Adrenal gland (tissue), 9 donors: ENCODE measurements at regions not wholly inside any gene's neighbourhood (a gene's known extent, or its start where the extent isn't known, plus 50 kb on each side); places are given as distances from the start of the nearest gene placed in this dataset.

Source experiments
- DNase-seq, 7 donors: peaks; one replicate each; pipeline ENCODE4 v3.0.0-alpha.2; 2019 to 2020
- H3K27ac ChIP-seq, 5 donors: fragments of 200-600 bp; sonication (generic) in 4 of 5; 1 replicate in 3 of 5; 2 replicates in 2 of 5; pipeline versions ENCODE4 v1.5.1 to v1.8.0; 2016 to 2020; ENCODE audit warnings: mild to moderate bottlenecking in 1 of 5
- H3K27me3 ChIP-seq: fragments of 200-600 bp; 2 replicates; pipeline ENCODE4 v1.8.0; 2021
- H3K36me3 ChIP-seq, 2 donors: fragments of 200-600 bp; replicated peaks in 1 of 2; 1 replicate in 1 of 2; 2 replicates in 1 of 2; pipeline versions ENCODE4 v1.5.1 to v1.8.0; 2018 to 2022
- H3K4me1 ChIP-seq, 2 donors: fragments of 200-600 bp; replicated peaks in 1 of 2; 1 replicate in 1 of 2; 2 replicates in 1 of 2; pipeline versions ENCODE4 v1.5.1 to v1.8.0; 2018 to 2021
- H3K4me3 ChIP-seq, 4 donors: fragments of 200-600 bp; sonication (generic) in 3 of 4; one replicate each; pipeline ENCODE4 v1.5.1; 2016 to 2018
- H3K9me3 ChIP-seq, 3 donors: fragments of 200-600 bp; sonication (generic) in 1 of 3; replicated peaks in 1 of 3; 1 replicate in 2 of 3; 2 replicates in 1 of 3; pipeline versions ENCODE4 v1.5.1 to v1.8.0; 2016 to 2021
- POLR2A ChIP-seq, 2 donors: fragments of 450-650 bp; IDR thresholded peaks; one replicate each; pipeline ENCODE4 v1.6.1; 2017; ENCODE audit warnings: antibody characterized with exemption in 2 of 2, mild to moderate bottlenecking in 2 of 2, moderate library complexity in 1 of 2
- WGBS, 4 donors: extraction: QIAGEN DNeasy Blood & Tissue Kit in 2 of 4; methylation state at CpG; one replicate each; pipeline versions ENCODE4 v1.1.5 to v1.1.7; 2013 to 2017; 5-methylcytosine and 5-hydroxymethylcytosine counted together
- intact Hi-C, 2 donors: fragments of 100-400 bp; cut with DNase I; formaldehyde crosslinking; loops; one replicate each; pipeline versions ENCODE4 v1.14.1 to v1.15.0; 2022 to 2023
- TF ChIP-seq, protein P1 (sequence below), 6 experiments: fragments of 450-650 bp in 4 of 6; fragments of 200-600 bp in 2 of 6; sonication (generic) in 1 of 6; IDR thresholded peaks; 1 replicate in 5 of 6; 2 replicates in 1 of 6; pipeline versions ENCODE4 v1.5.1 to v1.8.0; 2016 to 2021; ENCODE audit warnings: antibody characterized with exemption in 6 of 6, mild to moderate bottlenecking in 2 of 6, moderate library complexity in 1 of 6
- donor health status: healthy with polysubstance abuse.
- donor health status: Bipolar disorder and iron deficiency.
- donor health status: DM: yes; HTN: yes; CAD: no.
- donor health status: DM: no; HTN: no; CAD: no.
- donor health status: DM: no; HTN: no; CAD: no.

DNA sequence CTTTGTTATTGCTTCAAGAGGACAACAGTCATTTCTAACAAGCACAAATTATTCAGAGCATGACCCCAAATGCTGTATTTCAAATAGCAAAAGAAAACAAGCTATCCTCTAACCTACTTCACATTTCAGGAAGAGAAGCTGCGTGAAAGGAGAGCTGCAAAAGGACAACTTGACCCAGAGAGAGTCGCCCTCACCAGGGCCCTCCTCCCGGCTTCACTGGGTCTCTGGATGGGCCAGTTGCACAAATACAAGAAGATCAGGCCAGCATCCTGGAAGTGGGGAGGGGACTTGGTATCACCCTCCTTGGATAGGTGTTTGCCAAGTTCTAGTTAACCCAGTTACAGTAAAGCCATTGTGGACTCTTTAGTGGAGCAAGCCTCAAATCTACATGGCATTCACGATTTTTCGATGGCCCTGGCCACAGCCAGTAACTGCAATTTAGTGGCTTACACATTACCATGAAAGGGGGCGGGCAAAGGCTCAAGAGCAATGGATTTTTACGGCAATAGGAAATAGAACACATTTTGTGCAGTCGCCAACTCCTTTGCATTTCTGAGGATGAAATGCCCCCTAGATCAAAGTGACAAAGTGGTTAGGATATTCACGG, 166.9 kb upstream of the DIO2 start:
- Histone ChIP-seq H3K36me3 (no peaks in the 10 kb centered on the region), H3K4me3 (no peak overlapping the region), H3K27ac (no peak overlapping the region), H3K4me1 (peaks cover 0 to 2% of the 10 kb centered on the region in 2 donors), H3K9me3 (no peaks in the 10 kb centered on the region), H3K27me3 (no peaks in the 10 kb centered on the region)
- 82 to 88% (median 86%) methylated on average over 9 of the region's 9 CpGs for WGBS, 4 donors
- no peak for DNase-seq
- no peak for TF ChIP-seq POLR2A (IDR thresholded peaks at IDR 0.05)
- TF ChIP-seq, protein P1, sequence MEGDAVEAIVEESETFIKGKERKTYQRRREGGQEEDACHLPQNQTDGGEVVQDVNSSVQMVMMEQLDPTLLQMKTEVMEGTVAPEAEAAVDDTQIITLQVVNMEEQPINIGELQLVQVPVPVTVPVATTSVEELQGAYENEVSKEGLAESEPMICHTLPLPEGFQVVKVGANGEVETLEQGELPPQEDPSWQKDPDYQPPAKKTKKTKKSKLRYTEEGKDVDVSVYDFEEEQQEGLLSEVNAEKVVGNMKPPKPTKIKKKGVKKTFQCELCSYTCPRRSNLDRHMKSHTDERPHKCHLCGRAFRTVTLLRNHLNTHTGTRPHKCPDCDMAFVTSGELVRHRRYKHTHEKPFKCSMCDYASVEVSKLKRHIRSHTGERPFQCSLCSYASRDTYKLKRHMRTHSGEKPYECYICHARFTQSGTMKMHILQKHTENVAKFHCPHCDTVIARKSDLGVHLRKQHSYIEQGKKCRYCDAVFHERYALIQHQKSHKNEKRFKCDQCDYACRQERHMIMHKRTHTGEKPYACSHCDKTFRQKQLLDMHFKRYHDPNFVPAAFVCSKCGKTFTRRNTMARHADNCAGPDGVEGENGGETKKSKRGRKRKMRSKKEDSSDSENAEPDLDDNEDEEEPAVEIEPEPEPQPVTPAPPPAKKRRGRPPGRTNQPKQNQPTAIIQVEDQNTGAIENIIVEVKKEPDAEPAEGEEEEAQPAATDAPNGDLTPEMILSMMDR (IDR thresholded peaks at IDR 0.05): no peak
- intact Hi-C loops: no loop called here

DNA sequence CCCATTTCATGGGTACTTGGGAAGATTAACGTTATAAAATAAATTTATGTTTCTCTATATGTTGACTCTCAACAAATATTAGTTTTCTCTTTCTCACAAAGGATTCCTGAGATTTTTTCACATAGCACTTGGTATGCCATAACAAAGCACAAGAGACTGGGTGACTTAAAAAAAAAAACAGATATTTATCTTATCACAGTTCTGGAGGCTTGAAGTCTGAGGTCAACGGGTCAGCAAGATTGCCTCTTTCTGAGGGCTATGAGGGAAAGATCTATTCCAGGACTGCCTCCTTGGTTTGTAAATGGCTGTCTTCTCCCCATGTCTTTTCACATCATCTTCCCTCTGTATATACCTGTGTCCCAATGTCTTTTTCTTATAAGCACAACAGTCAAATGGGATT, 153.5 kb upstream of the DIO2 start:
- intact Hi-C loops: no loop called here
- H3K4me3 ChIP-seq: no peak overlapping the region
- WGBS, 4 donors: 65 to 75% (median 68%) methylated on average over 2 of the region's 2 CpGs

DNA sequence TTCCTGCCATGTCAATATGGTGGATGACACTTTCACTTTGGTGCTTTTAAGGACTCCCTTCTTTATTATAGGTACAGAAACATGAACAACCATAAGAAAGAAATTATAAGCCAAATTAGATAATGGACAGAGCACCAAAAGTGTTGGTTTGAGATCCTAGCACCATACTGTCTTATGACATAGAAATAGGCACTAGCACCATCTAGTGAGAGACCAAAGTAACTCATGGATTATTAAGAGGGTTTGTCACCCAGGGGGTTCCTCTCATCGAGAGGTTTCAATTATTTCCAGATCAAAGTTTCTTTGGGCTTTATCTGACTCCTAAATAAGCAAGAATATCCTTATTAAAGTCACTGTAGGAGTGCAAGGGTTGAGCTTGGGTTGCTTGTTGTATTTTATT, 153.0 kb upstream of the DIO2 start:
- 27 to 82% (median 53%) methylated on average over 1 of the region's 1 CpG for WGBS, 4 donors
- DNase-seq: no peak
- H3K27ac ChIP-seq: no peak overlapping the region
- no peaks in the 10 kb centered on the region for H3K4me1 ChIP-seq
- TF ChIP-seq, protein P1 (IDR thresholded peaks at IDR 0.05): peak in 3 of 6 experiments; percentile 3 to 30 (median 29)
- TF ChIP-seq POLR2A (IDR thresholded peaks at IDR 0.05): no peak
- no peaks in the 10 kb centered on the region for H3K27me3 ChIP-seq
- H3K9me3 ChIP-seq: no peaks in the 10 kb centered on the region
- H3K4me3 ChIP-seq: no peak overlapping the region
- H3K36me3 ChIP-seq: no peaks in the 10 kb centered on the region
- intact Hi-C loops: no loop called here

More for the DNA sequence above, 153.5 kb upstream of the DIO2 start:
- no peaks in the 10 kb centered on the region for H3K36me3 ChIP-seq
- no peaks in the 10 kb centered on the region for H3K4me1 ChIP-seq
- no peak for DNase-seq
- no peaks in the 10 kb centered on the region for H3K9me3 ChIP-seq
- no peaks in the 10 kb centered on the region for H3K27me3 ChIP-seq
- no peak for TF ChIP-seq POLR2A (IDR thresholded peaks at IDR 0.05)
- TF ChIP-seq, protein P1 (IDR thresholded peaks at IDR 0.05): no peak
- no peak overlapping the region for H3K27ac ChIP-seq

DNA sequence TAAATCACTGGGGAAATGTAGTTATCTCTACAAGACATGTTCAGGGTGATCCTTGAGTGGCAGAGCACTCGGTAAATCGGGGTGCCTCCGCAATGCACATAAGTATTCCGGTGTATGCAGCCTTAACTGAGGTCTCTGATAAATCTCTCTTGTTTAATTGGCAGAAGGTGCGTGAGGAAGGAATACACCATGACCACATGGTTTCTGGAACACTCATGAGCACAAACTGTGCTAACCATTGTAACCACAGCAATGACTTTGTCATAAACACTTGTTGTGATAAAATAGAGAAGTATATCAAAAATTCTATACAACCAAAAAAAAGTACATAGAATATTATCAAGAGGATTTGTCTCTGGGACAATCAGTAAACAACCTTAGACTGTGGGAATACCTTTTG, 146.8 kb upstream of the DIO2 start:
- Histone ChIP-seq H3K4me1 (no peaks in the 10 kb centered on the region), H3K27me3 (no peaks in the 10 kb centered on the region), H3K27ac (no peak overlapping the region), H3K4me3 (no peak overlapping the region), H3K36me3 (no peaks in the 10 kb centered on the region), H3K9me3 (no peaks in the 10 kb centered on the region)
- intact Hi-C loops: no loop called here
- DNase-seq: no peak
- TF ChIP-seq, protein P1 (IDR thresholded peaks at IDR 0.05): no peak
- TF ChIP-seq POLR2A (IDR thresholded peaks at IDR 0.05): no peak
- 73 to 94% (median 82%) methylated on average over 5 of the region's 5 CpGs for WGBS, 4 donors
